Psoas muscle (tissue), 7 donors: ENCODE measurements at regions not wholly inside any gene's neighbourhood (a gene's known extent, or its start where the extent isn't known, plus 50 kb on each side); places are given as distances from the start of the nearest gene placed in this dataset.

ENCODE experiments used
- ATAC-seq, 4 donors: fragments of 200-7000 bp; cut with Tn5 transposase; one replicate each; pipeline ENCODE4 v1.9.1; 2020; ENCODE audit warnings: moderate library complexity in 3 of 4, mild to moderate bottlenecking in 2 of 4
- DNase-seq, 2 donors: peaks; one replicate each; pipeline ENCODE4 v3.0.0-alpha.2; 2020
- H3K27ac ChIP-seq: fragments of 200-600 bp; one replicate; pipeline ENCODE4 v1.8.0; 2022
- H3K27me3 ChIP-seq, 3 donors: fragments of 200-600 bp in 1 of 3; one replicate each; pipeline versions ENCODE4 v1.6.1 to v1.8.0; 2013 to 2022; ENCODE audit warnings: low read length in 2 of 3, mild to moderate bottlenecking in 2 of 3, moderate library complexity in 1 of 3; ENCODE audit not compliant: insufficient read depth in 3 of 3
- H3K36me3 ChIP-seq, 2 donors: fragments of 200-600 bp in 1 of 2; one replicate each; pipeline versions ENCODE4 v1.6.1 to v1.8.0; 2013 to 2022; ENCODE audit warnings: low read depth in 1 of 2, mild to moderate bottlenecking in 1 of 2, moderate library complexity in 1 of 2; ENCODE audit not compliant: insufficient read depth in 1 of 2
- H3K4me1 ChIP-seq: fragments of 200-600 bp; one replicate; pipeline ENCODE4 v1.8.0; 2022
- H3K4me3 ChIP-seq: fragments of 200-600 bp; one replicate; pipeline ENCODE4 v1.8.0; 2022; ENCODE audit warnings: mild to moderate bottlenecking
- H3K9me3 ChIP-seq: fragments of 200-600 bp; one replicate; pipeline ENCODE4 v1.8.0; 2022
- CTCF ChIP-seq: fragments of 200-600 bp; IDR thresholded peaks from one replicate; pipeline ENCODE4 v1.8.0; 2022; ENCODE audit warnings: antibody characterized with exemption
- WGBS, 3 donors: extraction: QIAGEN DNeasy Blood & Tissue Kit; methylation state at CpG; one replicate each; pipeline versions ENCODE4 v1.1.6 to v1.1.7; 2013; 5-methylcytosine and 5-hydroxymethylcytosine counted together
- intact Hi-C, 2 donors: fragments of 100-400 bp; cut with DNase I; formaldehyde crosslinking; loops; one replicate each; pipeline versions ENCODE4 v1.11.0 to v1.14.2; 2022
- donor health status: healthy with polysubstance abuse.
- donor health status: DM: no; HTN: no; CAD: no; lungs with moderate emphysema.
- donor health status: Bipolar disorder and iron deficiency.
- donor health status: healthy.
- donor health status: DM: yes; HTN: yes; CAD: no.
- donor health status: DM: no; HTN: no; CAD: no.
- donor health status: DM: yes; HTN: yes; CAD: no.

- ATAC-seq = no peak
- intact Hi-C loops = no loop called here
These were observed 337.8 kb upstream of the DSEL start for GRCh38 chr18:67854340-67854739.

GRCh38 chr18:67846422-67847098, 330.0 kb upstream of the DSEL start:
- peak in 1 of 2 donors; percentile 36 for DNase-seq
- WGBS, 3 donors = 83 to 93% (median 86%) methylated on average over 4 of the region's 4 CpGs
- no peak overlapping the region for H3K4me3 ChIP-seq

More at GRCh38 chr18:67854340-67854739, 337.8 kb upstream of the DSEL start:
- DNase-seq = no peak
- Histone ChIP-seq H3K36me3 (no peaks in the 10 kb centered on the region), H3K27ac (no peak overlapping the region), H3K4me3 (no peak overlapping the region), H3K4me1 (no peaks in the 10 kb centered on the region), H3K27me3 (no peaks in the 10 kb centered on the region), H3K9me3 (no peaks in the 10 kb centered on the region)
- TF ChIP-seq CTCF = no peak

GRCh38 chr18:67845035-67845434, 328.5 kb upstream of the DSEL start:
- Histone ChIP-seq H3K4me3 (no peak overlapping the region), H3K4me1 (no peaks in the 10 kb centered on the region), H3K9me3 (no peaks in the 10 kb centered on the region), H3K27ac (no peak overlapping the region), H3K27me3 (no peaks in the 10 kb centered on the region), H3K36me3 (no peaks in the 10 kb centered on the region)
- DNase-seq (no peak), ATAC-seq (no peak)
- intact Hi-C loops = no loop called here
- TF ChIP-seq CTCF = no peak

More at GRCh38 chr18:67846422-67847098, 330.0 kb upstream of the DSEL start:
- intact Hi-C loops = no loop called here
- Histone ChIP-seq H3K27me3 (no peaks in the 10 kb centered on the region), H3K4me1 (no peaks in the 10 kb centered on the region), H3K9me3 (no peaks in the 10 kb centered on the region), H3K36me3 (no peaks in the 10 kb centered on the region), H3K27ac (no peak overlapping the region)
- TF ChIP-seq CTCF = no peak
- no peak for ATAC-seq

- ATAC-seq = no peak
- H3K4me1 ChIP-seq = no peaks in the 10 kb centered on the region
- intact Hi-C loops = no loop called here
- H3K9me3 ChIP-seq = no peaks in the 10 kb centered on the region
- WGBS, 3 donors = 51 to 56% (median 55%) methylated on average over 5 of the region's 5 CpGs
- DNase-seq = no peak
- no peak for TF ChIP-seq CTCF
- H3K36me3 ChIP-seq = no peaks in the 10 kb centered on the region
- no peak overlapping the region for H3K27ac ChIP-seq
- H3K27me3 ChIP-seq = no peaks in the 10 kb centered on the region
- H3K4me3 ChIP-seq = no peak overlapping the region
These were observed 323.9 kb upstream of the DSEL start for GRCh38 chr18:67840379-67840778.

GRCh38 chr18:67818432-67818831, 301.9 kb upstream of the DSEL start:
- H3K4me1 ChIP-seq = no peaks in the 10 kb centered on the region
- 71 to 91% (median 88%) methylated on average over 2 of the region's 2 CpGs for WGBS, 3 donors
- no peaks in the 10 kb centered on the region for H3K27me3 ChIP-seq
- H3K9me3 ChIP-seq = peaks cover 3% of the 10 kb centered on the region
- TF ChIP-seq CTCF = no peak
- no peaks in the 10 kb centered on the region for H3K36me3 ChIP-seq
- DNase-seq (no peak), ATAC-seq (no peak)
- no peak overlapping the region for H3K4me3 ChIP-seq
- H3K27ac ChIP-seq = no peak overlapping the region
- intact Hi-C loops = no loop called here
